22Rv1 (cell line): ENCODE measurements at regions not wholly inside any gene's neighbourhood (a gene's known extent, or its start where the extent isn't known, plus 50 kb on each side); places are given as distances from the start of the nearest gene placed in this dataset.

Source experiments
- H3K27ac ChIP-seq: fragments of 450-650 bp; 2 replicates; pipeline ENCODE4 v1.5.1; 2017
- CTCF ChIP-seq: fragments of 450-650 bp; IDR thresholded peaks from 2 replicates; pipeline ENCODE4 v1.5.1; 2017; ENCODE audit warnings: mild to moderate bottlenecking
- ZFX ChIP-seq: fragments of 450-650 bp; IDR thresholded peaks from 2 replicates; pipeline ENCODE4 v1.6.1; 2017; ENCODE audit warnings: antibody characterized with exemption, borderline replicate concordance

GRCh38 chr3:27800261-27800660 is 78.1 kb upstream of the EOMES start:
- TF ChIP-seq CTCF (no peak), ZFX (no peak)

GRCh38 chr3:27802425-27802824 is 80.3 kb upstream of the EOMES start:
- TF ChIP-seq ZFX: no peak
- no peak for TF ChIP-seq CTCF
- no peak overlapping the region for H3K27ac ChIP-seq

More at GRCh38 chr3:27800261-27800660, 78.1 kb upstream of the EOMES start:
- no peak overlapping the region for H3K27ac ChIP-seq

GRCh38 chr3:27802849-27803248 is 80.7 kb upstream of the EOMES start:
- H3K27ac ChIP-seq: no peak overlapping the region
- TF ChIP-seq CTCF (no peak), ZFX (no peak)

- TF ChIP-seq CTCF (no peak), ZFX (no peak)
- no peak overlapping the region for H3K27ac ChIP-seq
These were observed 83.2 kb upstream of the EOMES start for GRCh38 chr3:27805282-27805681.

GRCh38 chr3:27813255-27813654 is 91.1 kb upstream of the EOMES start:
- H3K27ac ChIP-seq: no peak overlapping the region
- TF ChIP-seq ZFX (no peak), CTCF (no peak)

GRCh38 chr3:27821609-27822008 is 99.5 kb upstream of the EOMES start:
- H3K27ac ChIP-seq: peak overlapping the region; percentile 47; the same call in 1 of the 2 replicates

GRCh38 chr3:27824312-27825200 is 102.4 kb upstream of the EOMES start:
- TF ChIP-seq CTCF (no peak), ZFX (no peak)
- no peak overlapping the region for H3K27ac ChIP-seq

GRCh38 chr3:27826448-27826847 is 104.3 kb upstream of the EOMES start:
- TF ChIP-seq CTCF: no peak
- TF ChIP-seq ZFX: no peak

More at GRCh38 chr3:27826448-27826847, 104.3 kb upstream of the EOMES start:
- no peak overlapping the region for H3K27ac ChIP-seq
